PC-9 (cell line): ENCODE measurements at regions not wholly inside any gene's neighbourhood (a gene's known extent, or its start where the extent isn't known, plus 50 kb on each side); places are given as distances from the start of the nearest gene placed in this dataset.

Experiments used
- CTCF ChIP-seq: fragments of 200-600 bp; sonication (generic); conservative IDR thresholded peaks from 2 replicates; pipeline ENCODE4 v1.6.1; 2017; ENCODE audit warnings: mixed run types, antibody characterized with exemption, mild to moderate bottlenecking, moderate library complexity
- EZH2 ChIP-seq: fragments of 200-600 bp; sonication (generic); IDR thresholded peaks from 2 replicates; pipeline ENCODE4 v1.8.0; 2017; ENCODE audit warnings: antibody characterized with exemption, low read depth

- TF ChIP-seq CTCF (no peak), EZH2 (no peak)
These were observed 850.6 kb upstream of the WWC1 start for GRCh38 chr5:167440846-167441245.
